HepG2 (cell line): ENCODE measurements at regions not wholly inside any gene's neighbourhood (a gene's known extent, or its start where the extent isn't known, plus 50 kb on each side); places are given as distances from the start of the nearest gene placed in this dataset.

Experiments used
- ATAC-seq: fragments of 200-7000 bp; cut with Tn5 transposase; 3 replicates; pipeline ENCODE4 v1.9.1; 2020; ENCODE audit warnings: mild to moderate bottlenecking, moderate library complexity
- BruUV-seq: library from RNA; stranded (reverse); fragments of 400-500 nt; replicated peaks from 2 replicates; lab custom pipeline; 2021; lab: Mats Ljungman, UMichigan
- CTCF ChIA-PET: fragments of 300-600 bp; formaldehyde crosslinking; extraction: SDS; loops from one replicate; lab custom pipeline; 2021; ENCODE audit warnings: low total read pairs, inconsistent platforms, low intra/inter-chr PET ratio; lab: Yijun Ruan, JAX
- POLR2A ChIA-PET: fragments of 350-600 bp; sonication (Branson Sonifier 250); formaldehyde crosslinking; loops from one replicate; lab custom pipeline; 2020; ENCODE audit warnings: antibody characterized with exemption, inconsistent platforms; lab: Yijun Ruan, JAX
- DNase-seq: peaks from one replicate; pipeline ENCODE4 v3.0.0-alpha.2; 2015; ENCODE audit warnings: low spot score
- FAIRE-seq: peaks from 3 replicates; lab custom pipeline; 2011; peaks lifted over from hg19 to GRCh38; lab: Jason Lieb, UNC
- H2AFZ ChIP-seq: one replicate; pipeline ENCODE4 v1.6.1; 2011; ENCODE audit warnings: low read length, inconsistent platforms
- H3K27ac ChIP-seq: fragments of 300-600 bp; 3 replicates; pipeline ENCODE4 v1.8.0; 2011; ENCODE audit warnings: mixed run types, mild to moderate bottlenecking, mixed read lengths, low read length, inconsistent platforms; ENCODE audit not compliant: insufficient read depth; ENCODE audit errors: extremely low read length
- H3K27me3 ChIP-seq, 2 experiments: fragments of 200-600 bp in 1 of 2; 2 replicates in 1 of 2; 3 replicates in 1 of 2; pipeline versions ENCODE4 v1.6.0 to v1.8.0; 2011; ENCODE audit warnings: low read length in 2 of 2, mild to moderate bottlenecking in 2 of 2, moderate library complexity in 2 of 2, inconsistent platforms in 1 of 2; ENCODE audit not compliant: insufficient read depth in 2 of 2, control insufficient read depth in 1 of 2
- H3K36me3 ChIP-seq, 2 experiments: fragments of 200-600 bp in 1 of 2; replicated peaks in 1 of 2; 2 replicates in 1 of 2; 3 replicates in 1 of 2; pipeline versions ENCODE4 v1.5.1 to v1.8.0; 2011; ENCODE audit warnings: low read length in 2 of 2, inconsistent platforms in 1 of 2; ENCODE audit not compliant: insufficient read depth in 2 of 2, control insufficient read depth in 1 of 2
- H3K4me1 ChIP-seq: 2 replicates; pipeline ENCODE4 v1.5.1; 2012; ENCODE audit warnings: low read length, inconsistent platforms; ENCODE audit not compliant: insufficient read depth
- H3K4me2 ChIP-seq: 2 replicates; pipeline ENCODE4 v1.6.0; 2011; ENCODE audit warnings: low read depth, low read length, inconsistent platforms
- H3K4me3 ChIP-seq, 3 experiments: fragments of 200-600 bp in 1 of 3; sonication (generic), shearing (Covaris generic) in 1 of 3; replicated peaks in 1 of 3; 2 replicates each; pipeline ENCODE4 v1.5.1; 2011 to 2016; ENCODE audit warnings: low read length in 3 of 3, inconsistent platforms in 2 of 3, low read depth in 2 of 3, mild to moderate bottlenecking in 2 of 3, control low read depth in 1 of 3, mixed read lengths in 1 of 3; ENCODE audit not compliant: insufficient read depth in 1 of 3
- H3K79me2 ChIP-seq: one replicate; pipeline ENCODE4 v1.6.1; 2011; ENCODE audit warnings: low read length, inconsistent platforms; ENCODE audit not compliant: insufficient read depth
- H3K9ac ChIP-seq: 2 replicates; pipeline ENCODE4 v1.6.0; 2011; ENCODE audit warnings: mild to moderate bottlenecking, low read depth, low read length, inconsistent platforms; ENCODE audit not compliant: insufficient read depth
- H3K9me3 ChIP-seq: 2 replicates; pipeline ENCODE4 v1.5.1; 2012; ENCODE audit warnings: mild to moderate bottlenecking, low read length
- H4K20me1 ChIP-seq: 2 replicates; pipeline ENCODE4 v1.6.0; 2011; ENCODE audit warnings: inconsistent platforms, mild to moderate bottlenecking, low read length, moderate library complexity; ENCODE audit not compliant: insufficient read depth
- ERF ChIP-seq: IDR thresholded peaks from 2 replicates; pipeline ENCODE4 v1.6.1; 2018; ENCODE audit warnings: missing biosample characterization, missing genetic modification reagents
- IRX3 ChIP-seq: sonication (generic); formaldehyde crosslinking; IDR thresholded peaks from 2 replicates; pipeline ENCODE4 v1.8.1; 2023; ENCODE audit warnings: mild to moderate bottlenecking, low read depth, missing genetic modification reagents, borderline replicate concordance
- KMT2A ChIP-seq: sonication (generic); formaldehyde crosslinking; IDR thresholded peaks from 2 replicates; pipeline ENCODE4 v1.4.0; 2020; ENCODE audit warnings: missing genetic modification reagents
- NAIF1 ChIP-seq: sonication (generic); formaldehyde crosslinking; IDR thresholded peaks from 2 replicates; pipeline ENCODE4 v1.5.0; 2020; ENCODE audit warnings: mild to moderate bottlenecking, missing genetic modification reagents, borderline replicate concordance
- ZNF274 ChIP-seq: sonication (generic); formaldehyde crosslinking; IDR thresholded peaks from 2 replicates; pipeline ENCODE4 v1.5.1; 2020; ENCODE audit warnings: mild to moderate bottlenecking, missing genetic modification reagents
- WGBS: methylation state at CpG from one replicate; pipeline ENCODE4 v1.1.6; 2017; ENCODE audit warnings: low lambda C conversion rate; 5-methylcytosine and 5-hydroxymethylcytosine counted together
- in situ Hi-C: cut with HindIII; loops from 2 replicates; pipeline ENCODE4 v1.10.0; 2017; ENCODE audit warnings: low pct_unique_long_range_greater_than_20kb; ENCODE audit not compliant: extremely low pct_ligation_motif_present
- intact Hi-C: fragments of 100-400 bp; cut with micrococcal nuclease; formaldehyde crosslinking; loops from one replicate; pipeline ENCODE4 v1.10.0; 2022; ENCODE audit not compliant: unreplicated experiment
- TF ChIP-seq, protein P1 (sequence below): sonication (generic); formaldehyde crosslinking; IDR thresholded peaks from 2 replicates; pipeline ENCODE4 v1.5.1; 2020; ENCODE audit warnings: missing genetic modification reagents, mild to moderate bottlenecking, borderline replicate concordance
- TF ChIP-seq, protein P2 (sequence below): sonication (generic); formaldehyde crosslinking; IDR thresholded peaks from 2 replicates; pipeline ENCODE4 v1.9.0; 2021; ENCODE audit warnings: mild to moderate bottlenecking, missing genetic modification reagents
- TF ChIP-seq, protein P3 (sequence below), 2 experiments: IDR thresholded peaks; 2 replicates each; pipeline ENCODE4 v1.6.1; 2011 to 2012; ENCODE audit warnings: low read length in 2 of 2, borderline replicate concordance in 1 of 2, low read depth in 1 of 2, mild to moderate bottlenecking in 1 of 2, moderate library complexity in 1 of 2

DNA sequence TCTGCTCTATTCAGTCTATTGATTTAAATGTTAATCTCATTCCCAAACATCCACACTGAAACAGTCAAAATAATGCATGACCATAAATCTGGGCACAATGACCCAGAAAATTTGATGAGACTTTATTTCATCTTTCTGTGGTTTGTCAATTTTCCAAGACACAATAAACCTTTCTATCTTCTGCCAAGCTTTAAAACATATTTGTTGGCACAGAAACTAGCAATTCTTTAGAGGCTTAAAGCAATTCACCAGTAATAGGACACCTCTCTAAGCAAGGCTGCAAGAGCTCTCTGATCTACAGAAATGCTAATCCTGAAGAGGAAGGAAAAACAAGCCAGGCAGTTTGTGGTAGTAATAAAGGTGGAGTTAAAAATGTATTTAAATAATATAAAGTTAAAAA is 113.7 kb downstream of the FCRL5 start (continued):
- TF ChIP-seq NAIF1, result no peak

DNA sequence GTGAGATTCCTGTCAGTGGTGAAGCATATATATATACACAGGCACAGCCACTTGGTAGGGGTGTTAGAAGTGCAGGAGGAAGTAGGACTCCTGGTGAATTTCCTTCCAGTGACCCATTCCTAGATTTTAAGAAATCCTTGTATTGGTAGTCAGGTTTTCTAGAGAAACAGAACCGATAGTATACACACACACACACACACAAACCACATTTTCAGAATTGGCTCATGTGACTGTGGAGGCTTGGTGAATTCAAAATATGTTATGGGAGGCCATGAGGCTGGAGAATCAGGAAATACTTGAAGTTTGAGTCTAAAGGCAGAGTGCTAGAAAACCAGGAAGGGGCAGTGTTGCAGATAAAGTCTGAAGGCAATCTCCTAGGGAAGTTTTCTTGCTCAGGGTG is 114.2 kb downstream of the FCRL5 start:
- Histone ChIP-seq H3K27ac (no peak overlapping the region), H3K36me3 (no peaks in the 10 kb centered on the region)
- TF ChIP-seq ZNF274 (CRISPR knock-in tag) (no peak), IRX3 (CRISPR knock-in tag) (no peak), ERF (no peak), KMT2A (no peak)
- TF ChIP-seq, protein P1, sequence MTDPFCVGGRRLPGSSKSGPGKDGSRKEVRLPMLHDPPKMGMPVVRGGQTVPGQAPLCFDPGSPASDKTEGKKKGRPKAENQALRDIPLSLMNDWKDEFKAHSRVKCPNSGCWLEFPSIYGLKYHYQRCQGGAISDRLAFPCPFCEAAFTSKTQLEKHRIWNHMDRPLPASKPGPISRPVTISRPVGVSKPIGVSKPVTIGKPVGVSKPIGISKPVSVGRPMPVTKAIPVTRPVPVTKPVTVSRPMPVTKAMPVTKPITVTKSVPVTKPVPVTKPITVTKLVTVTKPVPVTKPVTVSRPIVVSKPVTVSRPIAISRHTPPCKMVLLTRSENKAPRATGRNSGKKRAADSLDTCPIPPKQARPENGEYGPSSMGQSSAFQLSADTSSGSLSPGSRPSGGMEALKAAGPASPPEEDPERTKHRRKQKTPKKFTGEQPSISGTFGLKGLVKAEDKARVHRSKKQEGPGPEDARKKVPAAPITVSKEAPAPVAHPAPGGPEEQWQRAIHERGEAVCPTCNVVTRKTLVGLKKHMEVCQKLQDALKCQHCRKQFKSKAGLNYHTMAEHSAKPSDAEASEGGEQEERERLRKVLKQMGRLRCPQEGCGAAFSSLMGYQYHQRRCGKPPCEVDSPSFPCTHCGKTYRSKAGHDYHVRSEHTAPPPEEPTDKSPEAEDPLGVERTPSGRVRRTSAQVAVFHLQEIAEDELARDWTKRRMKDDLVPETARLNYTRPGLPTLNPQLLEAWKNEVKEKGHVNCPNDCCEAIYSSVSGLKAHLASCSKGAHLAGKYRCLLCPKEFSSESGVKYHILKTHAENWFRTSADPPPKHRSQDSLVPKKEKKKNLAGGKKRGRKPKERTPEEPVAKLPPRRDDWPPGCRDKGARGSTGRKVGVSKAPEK (CRISPR knock-in tag), result no peak
- TF ChIP-seq, protein P2, sequence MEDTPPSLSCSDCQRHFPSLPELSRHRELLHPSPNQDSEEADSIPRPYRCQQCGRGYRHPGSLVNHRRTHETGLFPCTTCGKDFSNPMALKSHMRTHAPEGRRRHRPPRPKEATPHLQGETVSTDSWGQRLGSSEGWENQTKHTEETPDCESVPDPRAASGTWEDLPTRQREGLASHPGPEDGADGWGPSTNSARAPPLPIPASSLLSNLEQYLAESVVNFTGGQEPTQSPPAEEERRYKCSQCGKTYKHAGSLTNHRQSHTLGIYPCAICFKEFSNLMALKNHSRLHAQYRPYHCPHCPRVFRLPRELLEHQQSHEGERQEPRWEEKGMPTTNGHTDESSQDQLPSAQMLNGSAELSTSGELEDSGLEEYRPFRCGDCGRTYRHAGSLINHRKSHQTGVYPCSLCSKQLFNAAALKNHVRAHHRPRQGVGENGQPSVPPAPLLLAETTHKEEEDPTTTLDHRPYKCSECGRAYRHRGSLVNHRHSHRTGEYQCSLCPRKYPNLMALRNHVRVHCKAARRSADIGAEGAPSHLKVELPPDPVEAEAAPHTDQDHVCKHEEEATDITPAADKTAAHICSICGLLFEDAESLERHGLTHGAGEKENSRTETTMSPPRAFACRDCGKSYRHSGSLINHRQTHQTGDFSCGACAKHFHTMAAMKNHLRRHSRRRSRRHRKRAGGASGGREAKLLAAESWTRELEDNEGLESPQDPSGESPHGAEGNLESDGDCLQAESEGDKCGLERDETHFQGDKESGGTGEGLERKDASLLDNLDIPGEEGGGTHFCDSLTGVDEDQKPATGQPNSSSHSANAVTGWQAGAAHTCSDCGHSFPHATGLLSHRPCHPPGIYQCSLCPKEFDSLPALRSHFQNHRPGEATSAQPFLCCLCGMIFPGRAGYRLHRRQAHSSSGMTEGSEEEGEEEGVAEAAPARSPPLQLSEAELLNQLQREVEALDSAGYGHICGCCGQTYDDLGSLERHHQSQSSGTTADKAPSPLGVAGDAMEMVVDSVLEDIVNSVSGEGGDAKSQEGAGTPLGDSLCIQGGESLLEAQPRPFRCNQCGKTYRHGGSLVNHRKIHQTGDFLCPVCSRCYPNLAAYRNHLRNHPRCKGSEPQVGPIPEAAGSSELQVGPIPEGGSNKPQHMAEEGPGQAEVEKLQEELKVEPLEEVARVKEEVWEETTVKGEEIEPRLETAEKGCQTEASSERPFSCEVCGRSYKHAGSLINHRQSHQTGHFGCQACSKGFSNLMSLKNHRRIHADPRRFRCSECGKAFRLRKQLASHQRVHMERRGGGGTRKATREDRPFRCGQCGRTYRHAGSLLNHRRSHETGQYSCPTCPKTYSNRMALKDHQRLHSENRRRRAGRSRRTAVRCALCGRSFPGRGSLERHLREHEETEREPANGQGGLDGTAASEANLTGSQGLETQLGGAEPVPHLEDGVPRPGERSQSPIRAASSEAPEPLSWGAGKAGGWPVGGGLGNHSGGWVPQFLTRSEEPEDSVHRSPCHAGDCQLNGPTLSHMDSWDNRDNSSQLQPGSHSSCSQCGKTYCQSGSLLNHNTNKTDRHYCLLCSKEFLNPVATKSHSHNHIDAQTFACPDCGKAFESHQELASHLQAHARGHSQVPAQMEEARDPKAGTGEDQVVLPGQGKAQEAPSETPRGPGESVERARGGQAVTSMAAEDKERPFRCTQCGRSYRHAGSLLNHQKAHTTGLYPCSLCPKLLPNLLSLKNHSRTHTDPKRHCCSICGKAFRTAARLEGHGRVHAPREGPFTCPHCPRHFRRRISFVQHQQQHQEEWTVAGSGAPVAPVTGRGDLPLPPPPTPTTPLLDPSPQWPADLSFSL (CRISPR knock-in tag), result no peak
- TF ChIP-seq, protein P3, sequence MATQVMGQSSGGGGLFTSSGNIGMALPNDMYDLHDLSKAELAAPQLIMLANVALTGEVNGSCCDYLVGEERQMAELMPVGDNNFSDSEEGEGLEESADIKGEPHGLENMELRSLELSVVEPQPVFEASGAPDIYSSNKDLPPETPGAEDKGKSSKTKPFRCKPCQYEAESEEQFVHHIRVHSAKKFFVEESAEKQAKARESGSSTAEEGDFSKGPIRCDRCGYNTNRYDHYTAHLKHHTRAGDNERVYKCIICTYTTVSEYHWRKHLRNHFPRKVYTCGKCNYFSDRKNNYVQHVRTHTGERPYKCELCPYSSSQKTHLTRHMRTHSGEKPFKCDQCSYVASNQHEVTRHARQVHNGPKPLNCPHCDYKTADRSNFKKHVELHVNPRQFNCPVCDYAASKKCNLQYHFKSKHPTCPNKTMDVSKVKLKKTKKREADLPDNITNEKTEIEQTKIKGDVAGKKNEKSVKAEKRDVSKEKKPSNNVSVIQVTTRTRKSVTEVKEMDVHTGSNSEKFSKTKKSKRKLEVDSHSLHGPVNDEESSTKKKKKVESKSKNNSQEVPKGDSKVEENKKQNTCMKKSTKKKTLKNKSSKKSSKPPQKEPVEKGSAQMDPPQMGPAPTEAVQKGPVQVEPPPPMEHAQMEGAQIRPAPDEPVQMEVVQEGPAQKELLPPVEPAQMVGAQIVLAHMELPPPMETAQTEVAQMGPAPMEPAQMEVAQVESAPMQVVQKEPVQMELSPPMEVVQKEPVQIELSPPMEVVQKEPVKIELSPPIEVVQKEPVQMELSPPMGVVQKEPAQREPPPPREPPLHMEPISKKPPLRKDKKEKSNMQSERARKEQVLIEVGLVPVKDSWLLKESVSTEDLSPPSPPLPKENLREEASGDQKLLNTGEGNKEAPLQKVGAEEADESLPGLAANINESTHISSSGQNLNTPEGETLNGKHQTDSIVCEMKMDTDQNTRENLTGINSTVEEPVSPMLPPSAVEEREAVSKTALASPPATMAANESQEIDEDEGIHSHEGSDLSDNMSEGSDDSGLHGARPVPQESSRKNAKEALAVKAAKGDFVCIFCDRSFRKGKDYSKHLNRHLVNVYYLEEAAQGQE (IDR thresholded peaks at IDR 0.05; ENCODE audit: borderline replicate concordance in 1 of 2, low read depth in 1 of 2, low read length in 2 of 2), result no peak

More for the DNA sequence above, 114.2 kb downstream of the FCRL5 start:
- ChIA-PET POLR2A (no interaction called here), CTCF (no interaction called here)
- 75% methylated on average over 1 of the region's 1 CpG for WGBS
- ATAC-seq (no peak), FAIRE-seq (no peak), DNase-seq (no peak)
- H3K79me2 ChIP-seq, result no peaks in the 10 kb centered on the region
- BruUV-seq, result no TSS peak
- H3K9me3 ChIP-seq, result no peaks in the 10 kb centered on the region
- no peaks in the 10 kb centered on the region for H4K20me1 ChIP-seq
- no peak overlapping the region for H3K4me2 ChIP-seq
- no peak overlapping the region for H3K4me3 ChIP-seq
- in situ Hi-C loops (no loop called here), intact Hi-C loops (no loop called here)
- peaks cover 0 to 4% of the 10 kb centered on the region in 2 experiments; a peak in 2 of 5 replicates for H3K27me3 ChIP-seq
- H3K4me1 ChIP-seq, result peaks cover 32% of the 10 kb centered on the region
- no peak overlapping the region for H2AFZ ChIP-seq
- H3K9ac ChIP-seq, result no peak overlapping the region
